ENCODE measurements at regions not wholly inside any gene's neighbourhood (a gene's known extent, or its start where the extent isn't known, plus 50 kb on each side); places are given as distances from the start of the nearest gene placed in this dataset.

DNA sequence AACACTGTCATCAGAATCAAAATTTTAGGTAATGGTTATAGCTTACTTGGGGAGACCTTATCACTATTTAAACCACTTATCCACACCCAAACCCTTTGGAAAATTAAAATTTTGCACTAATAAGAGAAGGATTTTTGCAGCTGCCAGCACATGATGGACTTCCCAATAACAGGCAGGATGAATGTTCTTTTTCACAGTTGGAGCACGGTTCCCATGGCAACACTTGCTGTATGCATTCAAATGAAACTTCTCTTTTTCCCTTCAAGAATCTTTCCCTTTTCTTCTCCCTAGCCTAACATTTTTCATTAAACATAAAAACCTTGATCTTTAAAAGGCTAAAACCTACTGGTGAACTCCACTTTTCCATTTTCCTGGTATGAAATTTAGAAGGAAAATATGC lies 768.2 kb downstream of the KCTD8 start:
- DNase-seq (ENCODE audit: low spot score) = no peak
- no peak overlapping the region for H3K4me3 ChIP-seq
- TF ChIP-seq POLR2A (IDR thresholded peaks at IDR 0.05) (no peak), CTCF (IDR thresholded peaks at IDR 0.05) (no peak), POLR2AphosphoS5 (IDR thresholded peaks at IDR 0.05) (no peak)
- no peaks in the 10 kb centered on the region for H3K4me1 ChIP-seq (replicated peaks)
- H3K27ac ChIP-seq = no peak overlapping the region
- no peaks in the 10 kb centered on the region for H3K9me3 ChIP-seq
- intact Hi-C loops (cut with DNase I) = no loop called here
- H3K36me3 ChIP-seq = no peaks in the 10 kb centered on the region
- 78% methylated on average over 1 of the region's 1 CpG for WGBS
- H3K27me3 ChIP-seq (replicated peaks; ENCODE audit: insufficient read depth) = no peaks in the 10 kb centered on the region

DNA sequence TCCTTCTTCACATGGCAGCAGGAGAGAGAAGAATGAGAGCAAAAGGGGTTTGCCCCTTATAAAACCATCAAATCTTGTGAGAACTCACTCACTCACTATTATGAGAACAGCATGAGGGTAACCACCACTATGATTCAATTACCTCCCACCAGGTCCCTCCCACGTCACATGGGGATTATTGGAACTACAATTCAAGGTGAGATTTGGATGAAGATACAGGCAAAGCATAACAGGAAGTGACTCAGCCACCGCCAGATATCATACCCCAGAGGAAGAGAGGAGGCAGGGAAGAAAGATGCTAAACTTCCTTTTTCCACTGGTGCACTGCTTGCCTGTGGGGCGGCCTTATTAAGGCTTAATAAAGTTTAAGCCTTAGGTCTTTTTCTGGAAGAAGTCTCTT lies 766.1 kb downstream of the KCTD8 start:
- 65% methylated on average over 3 of the region's 3 CpGs for WGBS
- Histone ChIP-seq H3K36me3 (no peaks in the 10 kb centered on the region), H3K27me3 (replicated peaks; ENCODE audit: insufficient read depth) (no peaks in the 10 kb centered on the region), H3K4me3 (no peak overlapping the region), H3K27ac (no peak overlapping the region), H3K4me1 (replicated peaks) (no peaks in the 10 kb centered on the region), H3K9me3 (no peaks in the 10 kb centered on the region)
- no peak for DNase-seq (ENCODE audit: low spot score)
- intact Hi-C loops (cut with DNase I) = no loop called here
- TF ChIP-seq CTCF (IDR thresholded peaks at IDR 0.05) (no peak), POLR2AphosphoS5 (IDR thresholded peaks at IDR 0.05) (no peak), POLR2A (IDR thresholded peaks at IDR 0.05) (no peak)

GRCh38 chr4:43690116-43690515 lies 758.5 kb downstream of the KCTD8 start:
- Histone ChIP-seq H3K36me3 (no peaks in the 10 kb centered on the region), H3K4me3 (no peak overlapping the region), H3K27me3 (replicated peaks; ENCODE audit: insufficient read depth) (no peaks in the 10 kb centered on the region), H3K9me3 (no peaks in the 10 kb centered on the region), H3K4me1 (replicated peaks) (no peaks in the 10 kb centered on the region), H3K27ac (no peak overlapping the region)
- intact Hi-C loops (cut with DNase I) = no loop called here
- no peak for TF ChIP-seq POLR2A (IDR thresholded peaks at IDR 0.05)
- TF ChIP-seq POLR2AphosphoS5 (IDR thresholded peaks at IDR 0.05) = no peak
- TF ChIP-seq CTCF (IDR thresholded peaks at IDR 0.05) = no peak
- WGBS = 93% methylated on average over 1 of the region's 1 CpG
- DNase-seq (ENCODE audit: low spot score) = no peak

DNA sequence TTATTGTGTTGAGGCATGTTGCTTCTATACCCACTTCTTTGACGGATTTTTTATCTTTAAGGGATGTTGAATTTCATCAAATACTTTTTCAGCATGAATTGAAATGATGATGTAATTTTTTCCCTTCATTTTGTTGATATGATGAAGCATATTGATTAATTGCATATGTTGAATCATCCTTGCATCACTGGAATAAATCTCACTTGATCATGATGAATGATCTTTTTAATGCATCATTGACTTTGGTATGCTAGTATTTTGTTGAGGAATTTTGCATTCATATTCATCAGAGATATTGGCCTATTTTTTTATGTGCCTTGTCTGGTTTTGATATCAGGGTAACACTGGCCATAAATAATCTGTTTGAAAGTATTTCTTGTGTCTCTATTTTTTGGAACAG lies 754.7 kb downstream of the KCTD8 start:
- intact Hi-C loops (cut with DNase I) = no loop called here
- Histone ChIP-seq H3K4me3 (no peak overlapping the region), H3K36me3 (no peaks in the 10 kb centered on the region), H3K9me3 (no peaks in the 10 kb centered on the region), H3K27me3 (replicated peaks; ENCODE audit: insufficient read depth) (no peaks in the 10 kb centered on the region), H3K4me1 (replicated peaks) (no peaks in the 10 kb centered on the region), H3K27ac (no peak overlapping the region)
- TF ChIP-seq CTCF (IDR thresholded peaks at IDR 0.05) (no peak), POLR2AphosphoS5 (IDR thresholded peaks at IDR 0.05) (no peak), POLR2A (IDR thresholded peaks at IDR 0.05) (no peak)
- WGBS = 38% methylated on average over 1 of the region's 1 CpG
- DNase-seq (ENCODE audit: low spot score) = no peak

DNA sequence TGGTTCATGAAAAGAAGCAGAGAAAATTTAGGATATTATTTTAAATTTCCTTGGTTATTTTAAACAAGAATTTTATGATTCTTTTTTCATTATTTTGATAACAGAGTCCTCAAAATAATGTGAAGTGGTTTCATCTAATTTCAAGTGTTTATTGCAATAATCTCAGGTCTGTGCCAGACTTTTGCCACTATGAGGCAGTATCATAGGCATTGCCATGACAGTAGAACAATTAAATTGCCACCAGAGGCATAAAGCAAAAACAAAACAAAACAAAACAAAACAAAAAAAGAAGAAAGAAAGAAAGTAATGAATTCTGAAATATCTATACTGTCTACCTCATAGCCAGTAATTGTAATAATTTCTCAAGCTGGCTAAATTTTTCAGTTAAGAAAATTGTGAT lies 739.2 kb downstream of the KCTD8 start:
- intact Hi-C loops (cut with DNase I) = no loop called here
- H3K4me3 ChIP-seq = no peak overlapping the region
- no peak for TF ChIP-seq POLR2AphosphoS5 (IDR thresholded peaks at IDR 0.05)
- TF ChIP-seq CTCF (IDR thresholded peaks at IDR 0.05) = no peak
- no peak for TF ChIP-seq POLR2A (IDR thresholded peaks at IDR 0.05)

More for the DNA sequence above, 739.2 kb downstream of the KCTD8 start:
- H3K4me1 ChIP-seq (replicated peaks) = no peaks in the 10 kb centered on the region
- DNase-seq (ENCODE audit: low spot score) = no peak
- no peaks in the 10 kb centered on the region for H3K36me3 ChIP-seq
- H3K9me3 ChIP-seq = no peaks in the 10 kb centered on the region
- no peaks in the 10 kb centered on the region for H3K27me3 ChIP-seq (replicated peaks; ENCODE audit: insufficient read depth)
- H3K27ac ChIP-seq = no peak overlapping the region
